ENCODE measurements at regions not wholly inside any gene's neighbourhood (a gene's known extent, or its start where the extent isn't known, plus 50 kb on each side); places are given as distances from the start of the nearest gene placed in this dataset.

- intact Hi-C loops (cut with micrococcal nuclease), result no loop called here
- H3K36me3 ChIP-seq (ENCODE audit: control insufficient read depth in 2 of 2, extremely low read depth in 1 of 2, insufficient read depth in 2 of 2, low read length in 2 of 2), result no peaks in the 10 kb centered on the region
- no peaks in the 10 kb centered on the region for H3K9me3 ChIP-seq (replicated peaks; ENCODE audit: control insufficient read depth, insufficient read depth, low read length)
- no peaks in the 10 kb centered on the region for H3K79me2 ChIP-seq (ENCODE audit: control insufficient read depth, insufficient read depth, low read length)
- CTCF ChIA-PET, result no interaction called here
- H3K4me3 ChIP-seq (replicated peaks in 1 of 3; ENCODE audit: insufficient read depth in 1 of 3, low read depth in 1 of 3, low read length in 3 of 3), result no peak overlapping the region
- no peaks in the 10 kb centered on the region for H3K4me1 ChIP-seq (ENCODE audit: control insufficient read depth, extremely low read depth, insufficient read depth, low read length)
- POLR2A ChIA-PET, result no interaction called here
- no peaks in the 10 kb centered on the region for H4K20me1 ChIP-seq (replicated peaks; ENCODE audit: control insufficient read depth, extremely low read depth, insufficient read depth, low read length)
- H3K9ac ChIP-seq (replicated peaks; ENCODE audit: extremely low read depth, insufficient read depth, low read length), result no peak overlapping the region
- H2AFZ ChIP-seq (ENCODE audit: low read depth, low read length), result no peak overlapping the region
- H3K27me3 ChIP-seq (ENCODE audit: control insufficient read depth in 2 of 2, insufficient read depth in 2 of 2, low read length in 2 of 2), result no peaks in the 10 kb centered on the region
- TF ChIP-seq POLR2A (IDR thresholded peaks at IDR 0.05; ENCODE audit: low read depth, low read length) (no peak), GATA2 (IDR thresholded peaks at IDR 0.05; ENCODE audit: insufficient read depth, insufficient read length, low read depth, low read length) (no peak), CTCF (IDR thresholded peaks at IDR 0.05; ENCODE audit: extremely low read depth in 1 of 2, insufficient read depth in 1 of 2, low read depth in 1 of 2, low read length in 2 of 2) (no peak), MAX (IDR thresholded peaks at IDR 0.05; ENCODE audit: insufficient read depth, insufficient read length) (no peak), FOS (IDR thresholded peaks at IDR 0.05; ENCODE audit: borderline replicate concordance, insufficient read depth, low read length) (no peak), MYC (IDR thresholded peaks at IDR 0.05; ENCODE audit: low read depth, low read length) (no peak), EZH2 (IDR thresholded peaks at IDR 0.05; ENCODE audit: borderline replicate concordance, low read depth, low read length, severe bottlenecking) (no peak), JUN (IDR thresholded peaks at IDR 0.05; ENCODE audit: borderline replicate concordance, insufficient read depth, insufficient read length, low read depth) (no peak), POLR2AphosphoS5 (IDR thresholded peaks at IDR 0.05; ENCODE audit: insufficient read depth, low read depth, low read length) (no peak)
- no peak overlapping the region for H3K4me2 ChIP-seq (ENCODE audit: insufficient read depth, low read length)
- DNase-seq (ENCODE audit: low read depth, low spot score), result no peak
- BruUV-seq (replicated peaks), result no TSS peak
- no peaks in the 10 kb centered on the region for H3K9me1 ChIP-seq (replicated peaks; ENCODE audit: control insufficient read depth, extremely low read depth, insufficient read depth, low read length)
- FAIRE-seq, result no peak
- no peak overlapping the region for H3K27ac ChIP-seq (ENCODE audit: insufficient read depth, low read depth, low read length)
- dilution Hi-C loops (cut with MboI; ENCODE audit: extremely low pct_ligation_motif_present, low sequenced_read_pairs), result no loop called here
Measured at GRCh38 chr7:121800916-121801675, 71.9 kb upstream of the PTPRZ1 start.
